GM18909 (cell line): ENCODE measurements at regions not wholly inside any gene's neighbourhood (a gene's known extent, or its start where the extent isn't known, plus 50 kb on each side); places are given as distances from the start of the nearest gene placed in this dataset.
A peak's percentile ranks its signal among the peaks of the same experiment; 100 is the strongest.

Source experiments
- ATAC-seq: cut with Tn5 transposase; IDR thresholded peaks from one replicate; pipeline ENCODE4 v1.9.1; 2021; ENCODE audit warnings: mild to moderate bottlenecking; ENCODE audit not compliant: unreplicated experiment, poor library complexity

GRCh38 chr4:14695095-14695845, 307.0 kb upstream of the CPEB2 start:
- ATAC-seq, result no peak

GRCh38 chr4:14700083-14700482, 302.2 kb upstream of the CPEB2 start:
- ATAC-seq, result no peak

GRCh38 chr4:14700544-14700943, 301.7 kb upstream of the CPEB2 start:
- ATAC-seq, result no peak

GRCh38 chr4:14701389-14701788, 300.9 kb upstream of the CPEB2 start:
- ATAC-seq, result no peak

- no peak for ATAC-seq
Observed at GRCh38 chr4:14701896-14702295, 300.4 kb upstream of the CPEB2 start.

GRCh38 chr4:14708574-14708973, 293.7 kb upstream of the CPEB2 start:
- no peak for ATAC-seq

- ATAC-seq, result no peak
Observed at GRCh38 chr4:14711259-14711658, 291.0 kb upstream of the CPEB2 start.

GRCh38 chr4:14716691-14717090, 285.6 kb upstream of the CPEB2 start:
- ATAC-seq, result no peak

GRCh38 chr4:14719053-14719452, 283.2 kb upstream of the CPEB2 start:
- no peak for ATAC-seq

- ATAC-seq, result no peak
Observed at GRCh38 chr4:14726441-14726840, 275.8 kb upstream of the CPEB2 start.

- no peak for ATAC-seq
Observed at GRCh38 chr4:14726877-14727361, 275.4 kb upstream of the CPEB2 start.

- no peak for ATAC-seq
Observed at GRCh38 chr4:14729282-14730000, 272.8 kb upstream of the CPEB2 start.

- no peak for ATAC-seq
Observed at GRCh38 chr4:14742054-14742453, 260.2 kb upstream of the CPEB2 start.

- ATAC-seq, result no peak
Observed at GRCh38 chr4:14743172-14743571, 259.1 kb upstream of the CPEB2 start.

- ATAC-seq, result no peak
Observed at GRCh38 chr4:14743601-14744000, 258.7 kb upstream of the CPEB2 start.

GRCh38 chr4:14744346-14744745, 257.9 kb upstream of the CPEB2 start:
- no peak for ATAC-seq

GRCh38 chr4:14749910-14750309, 252.4 kb upstream of the CPEB2 start:
- ATAC-seq, result no peak

GRCh38 chr4:14752341-14753046, 249.8 kb upstream of the CPEB2 start:
- ATAC-seq, result no peak

- peak; percentile 65 for ATAC-seq
Observed at GRCh38 chr4:14767142-14767541, 235.1 kb upstream of the CPEB2 start.

- ATAC-seq, result no peak
Observed at GRCh38 chr4:14768449-14768848, 233.8 kb upstream of the CPEB2 start.

- no peak for ATAC-seq
Observed at GRCh38 chr4:14769993-14770392, 232.3 kb upstream of the CPEB2 start.
